ENCODE measurements at regions not wholly inside any gene's neighbourhood (a gene's known extent, or its start where the extent isn't known, plus 50 kb on each side); places are given as distances from the start of the nearest gene placed in this dataset.
A peak's percentile ranks its signal among the peaks of the same experiment; 100 is the strongest.

GRCh38 chr3:106748472-106749262, 628.6 kb upstream of the CCDC54 start:
- DNase-seq (ENCODE audit: low spot score): no peak

DNA sequence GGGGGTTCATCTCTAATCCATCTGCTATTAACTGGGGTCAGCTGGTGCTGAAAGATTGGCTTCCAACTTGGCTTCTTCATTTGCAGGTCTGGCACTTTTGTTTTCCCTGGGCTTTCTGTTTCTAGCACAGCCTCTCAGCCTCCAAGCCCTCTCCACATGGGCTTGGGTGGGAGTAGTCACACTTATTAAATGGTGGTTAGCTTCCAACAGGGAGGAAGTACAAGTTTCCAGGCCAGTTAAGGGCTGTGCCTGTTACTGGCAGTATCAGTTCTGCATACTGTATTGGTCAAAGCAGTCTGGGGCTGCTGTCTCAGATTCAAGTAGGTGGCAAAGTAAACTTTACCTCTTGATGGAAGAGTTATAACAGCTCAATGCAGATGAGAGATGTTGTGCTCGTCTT, 627.1 kb upstream of the CCDC54 start:
- no peak for DNase-seq (ENCODE audit: low spot score)

DNA sequence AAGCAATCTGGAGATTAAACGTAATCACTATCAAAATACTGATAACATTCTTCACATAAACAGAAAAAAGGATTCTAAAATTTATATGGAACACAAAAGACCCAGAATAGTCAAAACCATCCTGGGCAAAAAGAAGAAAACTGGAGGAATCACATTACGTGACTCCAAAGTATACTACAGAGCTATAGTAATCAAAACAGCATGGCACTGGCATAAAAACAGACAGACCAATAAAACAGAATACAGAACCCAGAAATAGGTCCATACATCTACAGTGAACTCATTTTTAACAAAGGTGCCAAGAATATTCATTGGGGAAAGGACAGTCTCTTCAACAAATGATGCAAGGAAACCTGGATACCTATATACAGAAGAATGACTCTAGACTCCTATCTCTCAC, 621.9 kb upstream of the CCDC54 start:
- no peak for DNase-seq (ENCODE audit: low spot score)

- no peak for DNase-seq (ENCODE audit: low spot score)
Measured at GRCh38 chr3:106756901-106757300, 620.3 kb upstream of the CCDC54 start.

- DNase-seq (ENCODE audit: low spot score): no peak
Measured at GRCh38 chr3:106758459-106758858, 618.8 kb upstream of the CCDC54 start.

GRCh38 chr3:106759731-106760130, 617.5 kb upstream of the CCDC54 start:
- peak; percentile 39 for DNase-seq (ENCODE audit: low spot score)

DNA sequence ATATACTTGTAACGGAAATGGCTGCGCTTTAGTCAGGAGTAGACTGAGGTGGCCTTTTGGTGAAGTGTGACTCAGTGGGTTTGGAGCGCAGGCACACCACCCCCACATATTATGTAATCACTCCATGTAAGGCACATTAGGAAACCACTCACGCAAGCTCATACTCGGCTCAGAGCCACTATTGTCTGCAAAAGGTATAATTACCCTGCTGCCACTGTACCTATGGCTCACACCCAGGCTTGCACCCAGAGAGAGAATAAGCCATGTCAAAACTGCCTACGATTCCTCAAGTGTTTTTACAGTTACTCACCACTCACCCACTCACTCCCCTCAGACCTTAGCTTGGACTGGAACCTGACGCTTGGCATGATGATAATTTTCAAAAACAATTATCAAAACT, 611.9 kb upstream of the CCDC54 start:
- DNase-seq (ENCODE audit: low spot score): peak; percentile 94

DNA sequence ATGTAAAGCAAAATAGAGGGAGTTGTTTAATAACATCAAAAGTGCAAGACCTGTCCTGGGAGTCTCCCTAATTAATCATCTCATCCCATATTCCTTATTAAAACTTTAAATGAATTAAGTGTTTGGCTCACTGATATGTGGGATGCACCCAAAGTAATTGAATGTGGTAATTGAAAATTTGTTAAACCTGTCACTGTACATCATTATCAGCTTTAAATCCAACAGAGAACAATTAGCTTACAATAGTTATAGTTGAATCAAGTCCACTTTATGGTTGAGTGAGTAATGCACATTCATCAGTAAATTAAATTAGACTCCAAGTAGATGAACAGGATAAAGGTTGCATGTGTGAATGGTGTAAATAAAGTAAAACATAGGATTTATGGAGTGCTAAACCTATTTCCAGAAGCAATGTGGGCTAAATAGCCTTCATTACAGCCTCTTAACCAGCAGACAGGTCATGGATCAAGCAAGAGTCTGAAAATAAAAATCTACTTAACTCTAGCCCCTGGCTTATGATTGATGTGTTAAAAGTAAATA, 608.2 kb upstream of the CCDC54 start:
- no peak for DNase-seq (ENCODE audit: low spot score)

GRCh38 chr3:106773795-106774194, 603.4 kb upstream of the CCDC54 start:
- DNase-seq (ENCODE audit: low spot score): no peak

DNA sequence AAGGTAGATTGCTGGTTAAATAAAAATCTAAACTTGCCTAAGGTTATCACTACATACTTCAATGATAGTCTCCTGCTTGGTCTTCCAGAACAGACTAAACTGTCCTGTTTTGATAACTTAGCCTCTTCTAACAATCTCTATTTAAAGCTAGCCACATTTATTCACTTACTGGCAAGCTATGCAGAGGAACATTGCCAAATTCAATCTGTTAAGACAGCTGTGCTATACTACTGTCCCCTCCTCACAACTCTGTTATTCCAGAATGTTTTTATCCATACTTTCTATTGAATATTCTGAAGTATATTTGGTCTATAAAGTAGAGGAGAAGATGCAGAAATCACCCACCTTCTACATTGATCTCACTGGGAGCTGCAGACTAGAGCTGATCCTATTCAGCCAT, 594.0 kb upstream of the CCDC54 start:
- DNase-seq (ENCODE audit: low spot score): no peak

- no peak for DNase-seq (ENCODE audit: low spot score)
Measured at GRCh38 chr3:106789276-106789675, 588.0 kb upstream of the CCDC54 start.

DNA sequence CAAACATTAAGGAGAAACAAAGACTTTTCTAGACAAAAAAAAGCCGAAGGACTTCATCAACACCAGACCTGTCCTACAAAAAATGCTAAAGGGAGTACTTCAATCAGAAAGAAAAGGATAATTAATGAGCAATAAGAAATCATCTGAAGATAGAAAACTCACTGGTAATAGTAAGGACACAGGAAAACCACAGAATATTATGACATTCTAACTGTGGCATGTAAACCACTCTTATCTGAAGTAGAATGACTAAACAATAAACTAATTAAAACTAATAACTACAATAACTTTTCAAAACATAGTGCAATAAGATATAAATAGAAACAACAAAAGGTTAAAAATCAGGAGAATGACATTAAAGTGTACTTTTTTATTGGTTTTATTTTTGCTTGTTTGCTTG, 584.5 kb upstream of the CCDC54 start:
- peak; percentile 33 for DNase-seq (ENCODE audit: low spot score)

GRCh38 chr3:106794442-106794841, 582.8 kb upstream of the CCDC54 start:
- peak; percentile 19 for DNase-seq (ENCODE audit: low spot score)

- no peak for DNase-seq (ENCODE audit: low spot score)
Measured at GRCh38 chr3:106795553-106795952, 581.7 kb upstream of the CCDC54 start.

- DNase-seq (ENCODE audit: low spot score): no peak
Measured at GRCh38 chr3:106797461-106797860, 579.8 kb upstream of the CCDC54 start.

- no peak for DNase-seq (ENCODE audit: low spot score)
Measured at GRCh38 chr3:106805625-106806024, 571.6 kb upstream of the CCDC54 start.

DNA sequence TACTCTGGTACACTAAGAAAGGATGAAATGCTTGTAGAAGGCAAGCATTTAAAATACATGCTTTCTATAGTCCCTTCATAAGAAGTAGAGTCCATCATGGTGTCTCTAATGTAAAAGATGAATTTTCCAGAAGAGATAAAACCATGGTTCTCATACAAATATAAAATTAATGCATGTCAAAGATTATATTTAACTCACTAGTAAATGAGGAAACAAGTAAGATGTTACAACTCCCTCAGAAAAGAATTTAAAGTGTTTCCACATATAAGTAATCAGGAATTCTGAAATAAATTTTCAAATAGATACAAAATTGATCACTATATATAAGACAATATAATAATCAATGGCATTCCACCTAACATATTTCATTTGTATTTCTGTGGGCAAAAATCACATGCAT, 570.3 kb upstream of the CCDC54 start:
- DNase-seq (ENCODE audit: low spot score): no peak

GRCh38 chr3:106809041-106809440, 568.2 kb upstream of the CCDC54 start:
- no peak for DNase-seq (ENCODE audit: low spot score)

GRCh38 chr3:106809623-106810299, 567.5 kb upstream of the CCDC54 start:
- DNase-seq (ENCODE audit: low spot score): no peak

- DNase-seq (ENCODE audit: low spot score): no peak
Measured at GRCh38 chr3:106810300-106810875, 566.9 kb upstream of the CCDC54 start.

GRCh38 chr3:106811376-106811775, 565.9 kb upstream of the CCDC54 start:
- peak; percentile 50 for DNase-seq (ENCODE audit: low spot score)

DNA sequence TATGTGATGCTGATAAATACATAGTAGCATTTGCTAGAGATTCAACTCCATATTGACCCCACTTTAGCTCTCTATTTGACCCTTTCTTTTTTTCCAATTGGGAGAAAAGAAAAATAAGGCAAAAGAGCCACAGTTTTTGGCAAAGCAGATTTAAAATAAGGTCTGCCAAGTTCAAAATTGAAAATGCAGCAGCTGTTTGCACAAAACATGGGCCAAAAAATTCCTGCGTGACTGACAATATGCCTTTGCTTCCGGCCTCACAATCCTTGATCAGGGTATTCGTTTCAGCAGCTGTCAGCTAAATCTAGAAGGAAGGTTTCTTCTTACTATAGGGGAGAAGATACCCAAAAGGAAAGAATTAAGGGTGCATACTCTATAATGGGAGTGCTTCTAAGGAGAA, 563.5 kb upstream of the CCDC54 start:
- no peak for DNase-seq (ENCODE audit: low spot score)

- no peak for DNase-seq (ENCODE audit: low spot score)
Measured at GRCh38 chr3:106814231-106814630, 563.0 kb upstream of the CCDC54 start.

Measured in A172 (cell line).